Mammary epithelial cell (primary cell): ENCODE measurements at regions not wholly inside any gene's neighbourhood (a gene's known extent, or its start where the extent isn't known, plus 50 kb on each side); places are given as distances from the start of the nearest gene placed in this dataset.

Source experiments
- EZH2 ChIP-seq: IDR thresholded peaks from 2 replicates; pipeline ENCODE4 v1.6.1; 2012; ENCODE audit warnings: low read length, inconsistent platforms, borderline replicate concordance
- TF ChIP-seq, protein P1 (sequence below), 2 donors: IDR thresholded peaks in 1 of 2; conservative IDR thresholded peaks in 1 of 2; 2 replicates each; pipeline ENCODE4 v1.5.1; 2011 to 2012; ENCODE audit warnings: inconsistent platforms in 2 of 2, low read length in 2 of 2, mild to moderate bottlenecking in 2 of 2, control low read depth in 1 of 2, low read depth in 1 of 2; ENCODE audit not compliant: insufficient read depth in 1 of 2; ENCODE audit errors: extremely low read depth in 1 of 2

DNA sequence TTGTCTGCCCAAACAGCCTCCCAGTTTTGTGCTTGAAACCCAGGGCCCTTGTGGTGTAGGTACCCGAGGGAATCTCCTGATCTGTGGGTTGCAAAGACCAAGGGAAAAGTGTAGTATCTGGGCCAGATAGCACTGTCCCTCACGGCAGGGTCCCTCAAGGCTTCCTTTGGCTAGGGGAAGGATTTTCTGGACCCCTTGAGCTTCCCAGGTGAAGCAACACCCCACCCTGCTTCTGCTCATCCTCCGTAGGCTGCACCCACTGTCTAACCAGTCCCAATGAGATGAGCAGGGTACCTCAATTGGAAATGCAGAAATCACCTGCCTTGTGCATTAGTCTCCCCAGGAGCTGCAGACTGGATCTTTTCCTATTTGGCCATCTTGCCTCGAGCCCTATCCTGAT is 791.8 kb upstream of the MANEA start:
- TF ChIP-seq, protein P1, sequence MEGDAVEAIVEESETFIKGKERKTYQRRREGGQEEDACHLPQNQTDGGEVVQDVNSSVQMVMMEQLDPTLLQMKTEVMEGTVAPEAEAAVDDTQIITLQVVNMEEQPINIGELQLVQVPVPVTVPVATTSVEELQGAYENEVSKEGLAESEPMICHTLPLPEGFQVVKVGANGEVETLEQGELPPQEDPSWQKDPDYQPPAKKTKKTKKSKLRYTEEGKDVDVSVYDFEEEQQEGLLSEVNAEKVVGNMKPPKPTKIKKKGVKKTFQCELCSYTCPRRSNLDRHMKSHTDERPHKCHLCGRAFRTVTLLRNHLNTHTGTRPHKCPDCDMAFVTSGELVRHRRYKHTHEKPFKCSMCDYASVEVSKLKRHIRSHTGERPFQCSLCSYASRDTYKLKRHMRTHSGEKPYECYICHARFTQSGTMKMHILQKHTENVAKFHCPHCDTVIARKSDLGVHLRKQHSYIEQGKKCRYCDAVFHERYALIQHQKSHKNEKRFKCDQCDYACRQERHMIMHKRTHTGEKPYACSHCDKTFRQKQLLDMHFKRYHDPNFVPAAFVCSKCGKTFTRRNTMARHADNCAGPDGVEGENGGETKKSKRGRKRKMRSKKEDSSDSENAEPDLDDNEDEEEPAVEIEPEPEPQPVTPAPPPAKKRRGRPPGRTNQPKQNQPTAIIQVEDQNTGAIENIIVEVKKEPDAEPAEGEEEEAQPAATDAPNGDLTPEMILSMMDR (conservative IDR thresholded peaks at IDR 0.05 in 1 of 2, IDR thresholded peaks at IDR 0.05 in 1 of 2; ENCODE audit: extremely low read depth in 1 of 2, insufficient read depth in 1 of 2, low read depth in 1 of 2, low read length in 2 of 2), result no peak
- TF ChIP-seq EZH2, result no peak
